Sigmoid colon (tissue), 4 donors: ENCODE measurements at regions not wholly inside any gene's neighbourhood (a gene's known extent, or its start where the extent isn't known, plus 50 kb on each side); places are given as distances from the start of the nearest gene placed in this dataset.

Source experiments
- POLR2AphosphoS5 ChIP-seq, 4 donors: sonication (generic); formaldehyde crosslinking; IDR thresholded peaks; one replicate each; pipeline ENCODE4 v1.6.1; 2017; ENCODE audit warnings: antibody characterized with exemption in 4 of 4
- TF ChIP-seq, protein P1 (sequence below), 4 experiments: fragments of 450-650 bp in 3 of 4; fragments of 200-600 bp in 1 of 4; IDR thresholded peaks; one replicate each; pipeline ENCODE4 v1.5.1; 2016 to 2019; ENCODE audit warnings: antibody characterized with exemption in 4 of 4, mild to moderate bottlenecking in 3 of 4, moderate library complexity in 2 of 4

DNA sequence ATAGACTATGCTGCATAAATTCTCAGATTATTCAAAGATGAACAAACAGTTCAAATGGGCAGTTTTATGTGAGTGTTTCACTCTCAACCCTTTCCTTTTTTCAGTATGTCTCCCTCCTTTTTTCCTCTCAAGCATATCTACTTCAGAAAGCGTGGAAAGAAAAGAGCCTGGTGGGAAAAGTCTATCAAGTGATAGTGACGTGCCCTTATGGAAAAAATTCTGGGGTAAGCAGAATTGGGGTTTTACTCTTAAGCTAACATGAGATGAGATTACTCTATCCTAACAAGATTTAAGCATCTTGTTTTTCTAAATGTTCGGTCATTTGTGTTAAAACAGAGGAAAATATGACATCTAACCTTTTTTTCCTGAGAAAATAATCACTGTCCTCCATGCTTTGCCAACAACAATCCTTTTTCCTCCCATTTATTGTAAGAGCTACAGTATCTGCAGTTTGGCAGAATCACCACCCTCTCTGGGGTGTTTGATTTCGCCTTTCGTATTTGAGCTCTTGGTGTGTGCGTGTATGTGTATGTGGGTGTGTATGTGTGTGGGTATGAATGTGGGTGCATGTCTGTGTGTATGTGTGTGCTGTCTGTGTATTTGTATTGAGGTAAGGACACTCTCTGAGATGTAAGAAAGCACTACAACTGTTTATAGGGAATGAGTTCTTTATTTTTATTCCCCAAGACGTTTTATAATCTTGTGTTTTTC is 143.9 kb upstream of the L3MBTL4 start:
- TF ChIP-seq, protein P1, sequence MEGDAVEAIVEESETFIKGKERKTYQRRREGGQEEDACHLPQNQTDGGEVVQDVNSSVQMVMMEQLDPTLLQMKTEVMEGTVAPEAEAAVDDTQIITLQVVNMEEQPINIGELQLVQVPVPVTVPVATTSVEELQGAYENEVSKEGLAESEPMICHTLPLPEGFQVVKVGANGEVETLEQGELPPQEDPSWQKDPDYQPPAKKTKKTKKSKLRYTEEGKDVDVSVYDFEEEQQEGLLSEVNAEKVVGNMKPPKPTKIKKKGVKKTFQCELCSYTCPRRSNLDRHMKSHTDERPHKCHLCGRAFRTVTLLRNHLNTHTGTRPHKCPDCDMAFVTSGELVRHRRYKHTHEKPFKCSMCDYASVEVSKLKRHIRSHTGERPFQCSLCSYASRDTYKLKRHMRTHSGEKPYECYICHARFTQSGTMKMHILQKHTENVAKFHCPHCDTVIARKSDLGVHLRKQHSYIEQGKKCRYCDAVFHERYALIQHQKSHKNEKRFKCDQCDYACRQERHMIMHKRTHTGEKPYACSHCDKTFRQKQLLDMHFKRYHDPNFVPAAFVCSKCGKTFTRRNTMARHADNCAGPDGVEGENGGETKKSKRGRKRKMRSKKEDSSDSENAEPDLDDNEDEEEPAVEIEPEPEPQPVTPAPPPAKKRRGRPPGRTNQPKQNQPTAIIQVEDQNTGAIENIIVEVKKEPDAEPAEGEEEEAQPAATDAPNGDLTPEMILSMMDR (IDR thresholded peaks at IDR 0.05), result no peak
- no peak for TF ChIP-seq POLR2AphosphoS5 (IDR thresholded peaks at IDR 0.05)
